H1 (cell line): ENCODE measurements at regions not wholly inside any gene's neighbourhood (a gene's known extent, or its start where the extent isn't known, plus 50 kb on each side); places are given as distances from the start of the nearest gene placed in this dataset.

Experiments
- EGR1 ChIP-seq: IDR thresholded peaks from 2 replicates; pipeline ENCODE4 v1.6.1; 2011; ENCODE audit warnings: low read depth, low read length, borderline replicate concordance
- JUND ChIP-seq: IDR thresholded peaks from 2 replicates; pipeline ENCODE4 v1.6.1; 2011; ENCODE audit warnings: mild to moderate bottlenecking, improper control_type of control experiment, low read length
- NRF1 ChIP-seq: IDR thresholded peaks from 2 replicates; pipeline ENCODE4 v1.6.1; 2011; ENCODE audit warnings: mild to moderate bottlenecking, low read depth, low read length, improper control_type of control experiment
- SRF ChIP-seq: IDR thresholded peaks from 2 replicates; pipeline ENCODE4 v1.6.1; 2011; ENCODE audit warnings: mild to moderate bottlenecking, low read depth, low read length, moderate library complexity
- TBP ChIP-seq: IDR thresholded peaks from 2 replicates; pipeline ENCODE4 v1.6.1; 2011; ENCODE audit warnings: low read depth, low read length, improper control_type of control experiment

DNA sequence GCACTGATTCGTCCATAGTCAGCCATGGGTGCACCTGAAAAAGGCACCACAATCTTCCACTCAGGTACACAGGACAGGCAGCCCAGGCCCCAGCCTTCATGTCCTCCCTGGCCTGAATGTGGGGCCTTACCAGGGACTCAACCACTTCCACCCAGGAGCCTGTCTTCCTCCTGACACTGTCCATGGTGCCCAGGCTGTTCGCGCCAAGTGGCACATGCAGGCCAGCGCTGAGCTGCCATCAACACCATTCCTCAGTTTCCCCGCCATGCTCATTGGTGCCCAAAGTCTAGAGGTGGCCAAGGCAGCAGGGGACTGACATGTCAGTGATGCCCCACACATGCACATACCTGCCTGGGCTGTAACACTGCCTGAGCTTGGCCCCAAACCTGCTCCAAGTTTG lies 322.2 kb upstream of the POU3F4 start (continued):
- TF ChIP-seq JUND (no peak), TBP (no peak), SRF (no peak), EGR1 (no peak), NRF1 (no peak)
